ENCODE measurements at regions not wholly inside any gene's neighbourhood (a gene's known extent, or its start where the extent isn't known, plus 50 kb on each side); places are given as distances from the start of the nearest gene placed in this dataset.

- TF ChIP-seq, protein P1, sequence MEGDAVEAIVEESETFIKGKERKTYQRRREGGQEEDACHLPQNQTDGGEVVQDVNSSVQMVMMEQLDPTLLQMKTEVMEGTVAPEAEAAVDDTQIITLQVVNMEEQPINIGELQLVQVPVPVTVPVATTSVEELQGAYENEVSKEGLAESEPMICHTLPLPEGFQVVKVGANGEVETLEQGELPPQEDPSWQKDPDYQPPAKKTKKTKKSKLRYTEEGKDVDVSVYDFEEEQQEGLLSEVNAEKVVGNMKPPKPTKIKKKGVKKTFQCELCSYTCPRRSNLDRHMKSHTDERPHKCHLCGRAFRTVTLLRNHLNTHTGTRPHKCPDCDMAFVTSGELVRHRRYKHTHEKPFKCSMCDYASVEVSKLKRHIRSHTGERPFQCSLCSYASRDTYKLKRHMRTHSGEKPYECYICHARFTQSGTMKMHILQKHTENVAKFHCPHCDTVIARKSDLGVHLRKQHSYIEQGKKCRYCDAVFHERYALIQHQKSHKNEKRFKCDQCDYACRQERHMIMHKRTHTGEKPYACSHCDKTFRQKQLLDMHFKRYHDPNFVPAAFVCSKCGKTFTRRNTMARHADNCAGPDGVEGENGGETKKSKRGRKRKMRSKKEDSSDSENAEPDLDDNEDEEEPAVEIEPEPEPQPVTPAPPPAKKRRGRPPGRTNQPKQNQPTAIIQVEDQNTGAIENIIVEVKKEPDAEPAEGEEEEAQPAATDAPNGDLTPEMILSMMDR (IDR thresholded peaks at IDR 0.05), result no peak
- no peak for TF ChIP-seq ZFX (IDR thresholded peaks at IDR 0.05; ENCODE audit: borderline replicate concordance)
These were observed 86.9 kb upstream of the NEIL3 start for GRCh38 chr4:177222781-177223180.
